ENCODE measurements at regions not wholly inside any gene's neighbourhood (a gene's known extent, or its start where the extent isn't known, plus 50 kb on each side); places are given as distances from the start of the nearest gene placed in this dataset.
A peak's percentile ranks its signal among the peaks of the same experiment; 100 is the strongest.

DNA sequence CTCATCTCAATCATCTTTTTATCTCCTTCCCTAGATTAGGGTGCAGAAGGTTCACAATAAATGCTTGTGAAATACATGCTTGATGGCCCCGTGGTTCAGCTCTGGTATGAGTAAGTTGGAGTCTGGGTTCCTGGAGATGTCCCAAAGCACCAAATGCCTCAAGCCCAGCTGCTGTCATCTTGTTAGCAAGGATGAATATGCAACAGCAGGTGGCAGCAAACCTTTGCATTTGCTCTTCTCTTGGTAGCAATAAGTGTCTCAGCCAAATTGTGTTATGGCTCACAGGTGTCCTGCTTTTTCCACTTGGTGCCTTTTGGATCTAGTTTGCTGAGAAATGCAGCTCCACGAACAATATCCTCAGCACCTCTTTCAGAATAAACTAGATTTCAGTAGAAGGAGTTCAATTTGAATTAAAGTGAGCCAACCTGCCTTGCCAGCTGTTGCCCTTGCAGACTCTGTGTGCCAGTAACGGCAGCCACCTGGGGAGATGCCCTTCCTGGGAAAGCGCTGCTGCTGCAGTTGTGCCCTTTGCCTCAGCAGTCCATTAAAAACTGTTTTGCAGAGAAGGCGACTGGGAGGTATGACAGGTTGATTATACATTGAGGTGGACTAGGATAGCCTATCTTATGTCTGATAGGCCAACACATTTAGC is 417.3 kb downstream of the SNAPC1 start:
- TF ChIP-seq POLR2A (IDR thresholded peaks at IDR 0.05): no peak
- peak in 3 of 4 experiments; percentile 58 to 73 (median 63) for TF ChIP-seq CTCF (IDR thresholded peaks at IDR 0.05)
- TF ChIP-seq POLR2AphosphoS5 (IDR thresholded peaks at IDR 0.05): no peak
